ENCODE measurements at regions not wholly inside any gene's neighbourhood (a gene's known extent, or its start where the extent isn't known, plus 50 kb on each side); places are given as distances from the start of the nearest gene placed in this dataset.

DNA sequence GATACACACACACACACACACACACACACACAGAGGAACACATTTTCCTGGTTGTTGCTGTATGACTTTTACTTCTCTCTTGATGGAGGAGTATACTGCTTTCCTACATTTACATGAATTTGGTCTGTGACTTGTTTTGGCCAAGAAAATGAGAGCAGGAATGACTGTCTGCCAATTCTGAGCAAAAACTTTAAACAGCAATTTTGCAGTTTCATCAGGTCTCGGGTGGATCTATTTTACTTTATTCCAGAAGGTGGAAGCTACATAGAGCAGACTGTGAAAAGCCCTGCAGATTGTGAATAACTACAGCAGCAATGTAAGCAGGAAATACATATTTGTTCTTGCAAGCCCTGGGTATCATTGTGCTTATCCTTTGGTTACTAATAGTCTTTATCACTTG is 1350.0 kb upstream of the EPHA6 start:
- Mint-ChIP-seq H3K4me1 (peaks cover 37% of the 10 kb centered on the region), H3K27me3 (ENCODE audit: low read depth) (no peaks in the 10 kb centered on the region), H3K27ac (peak overlapping the region; percentile 6; the same call in 1 of the 2 replicates), H3K4me3 (no peak overlapping the region), H3K36me3 (peaks cover 3% of the 10 kb centered on the region; the same call in 1 of the 2 replicates), H3K9me3 (peaks cover 9% of the 10 kb centered on the region)
- TF ChIP-seq ZNF138 (CRISPR knock-in tag; conservative IDR thresholded peaks at IDR 0.05) (no peak), FOXP1 (CRISPR knock-in tag; IDR thresholded peaks at IDR 0.05; ENCODE audit: borderline replicate concordance) (no peak), SMAD4 (CRISPR knock-in tag; IDR thresholded peaks at IDR 0.05) (no peak), E2F4 (CRISPR knock-in tag; IDR thresholded peaks at IDR 0.05; ENCODE audit: borderline replicate concordance, low read depth) (no peak), GABPB1 (CRISPR knock-in tag; IDR thresholded peaks at IDR 0.05) (no peak), ARID4B (CRISPR knock-in tag; IDR thresholded peaks at IDR 0.05; ENCODE audit: borderline replicate concordance) (no peak), FOXK1 (CRISPR knock-in tag; IDR thresholded peaks at IDR 0.05) (no peak), ERG (CRISPR knock-in tag; IDR thresholded peaks at IDR 0.05) (no peak)
- TF ChIP-seq, protein P1, sequence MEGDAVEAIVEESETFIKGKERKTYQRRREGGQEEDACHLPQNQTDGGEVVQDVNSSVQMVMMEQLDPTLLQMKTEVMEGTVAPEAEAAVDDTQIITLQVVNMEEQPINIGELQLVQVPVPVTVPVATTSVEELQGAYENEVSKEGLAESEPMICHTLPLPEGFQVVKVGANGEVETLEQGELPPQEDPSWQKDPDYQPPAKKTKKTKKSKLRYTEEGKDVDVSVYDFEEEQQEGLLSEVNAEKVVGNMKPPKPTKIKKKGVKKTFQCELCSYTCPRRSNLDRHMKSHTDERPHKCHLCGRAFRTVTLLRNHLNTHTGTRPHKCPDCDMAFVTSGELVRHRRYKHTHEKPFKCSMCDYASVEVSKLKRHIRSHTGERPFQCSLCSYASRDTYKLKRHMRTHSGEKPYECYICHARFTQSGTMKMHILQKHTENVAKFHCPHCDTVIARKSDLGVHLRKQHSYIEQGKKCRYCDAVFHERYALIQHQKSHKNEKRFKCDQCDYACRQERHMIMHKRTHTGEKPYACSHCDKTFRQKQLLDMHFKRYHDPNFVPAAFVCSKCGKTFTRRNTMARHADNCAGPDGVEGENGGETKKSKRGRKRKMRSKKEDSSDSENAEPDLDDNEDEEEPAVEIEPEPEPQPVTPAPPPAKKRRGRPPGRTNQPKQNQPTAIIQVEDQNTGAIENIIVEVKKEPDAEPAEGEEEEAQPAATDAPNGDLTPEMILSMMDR (IDR thresholded peaks at IDR 0.05), result no peak
- TF ChIP-seq, protein P2, sequence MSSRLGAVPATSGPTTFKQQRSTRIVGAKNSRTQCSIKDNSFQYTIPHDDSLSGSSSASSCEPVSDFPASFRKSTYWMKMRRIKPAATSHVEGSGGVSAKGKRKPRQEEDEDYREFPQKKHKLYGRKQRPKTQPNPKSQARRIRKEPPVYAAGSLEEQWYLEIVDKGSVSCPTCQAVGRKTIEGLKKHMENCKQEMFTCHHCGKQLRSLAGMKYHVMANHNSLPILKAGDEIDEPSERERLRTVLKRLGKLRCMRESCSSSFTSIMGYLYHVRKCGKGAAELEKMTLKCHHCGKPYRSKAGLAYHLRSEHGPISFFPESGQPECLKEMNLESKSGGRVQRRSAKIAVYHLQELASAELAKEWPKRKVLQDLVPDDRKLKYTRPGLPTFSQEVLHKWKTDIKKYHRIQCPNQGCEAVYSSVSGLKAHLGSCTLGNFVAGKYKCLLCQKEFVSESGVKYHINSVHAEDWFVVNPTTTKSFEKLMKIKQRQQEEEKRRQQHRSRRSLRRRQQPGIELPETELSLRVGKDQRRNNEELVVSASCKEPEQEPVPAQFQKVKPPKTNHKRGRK (CRISPR knock-in tag; IDR thresholded peaks at IDR 0.05; ENCODE audit: borderline replicate concordance), result no peak
- DNase-seq (ENCODE audit: low spot score), result no peak
- ChIA-PET POLR2A (no interaction called here), CTCF (interaction anchor here (0.6 kb wide), 1 partner anchor 677 kb away, joined by 3 read pairs; no protein-coding TSS in a partner anchor)
- no peak for ATAC-seq

- H3K4me3 Mint-ChIP-seq, result no peak overlapping the region
- DNase-seq (ENCODE audit: low spot score), result no peak
- ChIA-PET POLR2A (no interaction called here), CTCF (no interaction called here)
- peaks cover 9% of the 10 kb centered on the region for H3K9me3 Mint-ChIP-seq
- TF ChIP-seq TEAD4 (CRISPR knock-in tag; IDR thresholded peaks at IDR 0.05), result no peak
- TF ChIP-seq ARID4B (CRISPR knock-in tag; IDR thresholded peaks at IDR 0.05; ENCODE audit: borderline replicate concordance), result no peak
- no peak for TF ChIP-seq TEAD1 (CRISPR knock-in tag; IDR thresholded peaks at IDR 0.05)
- TF ChIP-seq, protein P3, sequence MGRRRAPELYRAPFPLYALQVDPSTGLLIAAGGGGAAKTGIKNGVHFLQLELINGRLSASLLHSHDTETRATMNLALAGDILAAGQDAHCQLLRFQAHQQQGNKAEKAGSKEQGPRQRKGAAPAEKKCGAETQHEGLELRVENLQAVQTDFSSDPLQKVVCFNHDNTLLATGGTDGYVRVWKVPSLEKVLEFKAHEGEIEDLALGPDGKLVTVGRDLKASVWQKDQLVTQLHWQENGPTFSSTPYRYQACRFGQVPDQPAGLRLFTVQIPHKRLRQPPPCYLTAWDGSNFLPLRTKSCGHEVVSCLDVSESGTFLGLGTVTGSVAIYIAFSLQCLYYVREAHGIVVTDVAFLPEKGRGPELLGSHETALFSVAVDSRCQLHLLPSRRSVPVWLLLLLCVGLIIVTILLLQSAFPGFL (CRISPR knock-in tag; IDR thresholded peaks at IDR 0.05; ENCODE audit: borderline replicate concordance), result no peak
- TF ChIP-seq CBFB (CRISPR knock-in tag; IDR thresholded peaks at IDR 0.05; ENCODE audit: low read depth), result no peak
- TF ChIP-seq KAT7 (CRISPR knock-in tag; IDR thresholded peaks at IDR 0.05; ENCODE audit: borderline replicate concordance), result no peak
- no peak for TF ChIP-seq OVOL2 (CRISPR knock-in tag; IDR thresholded peaks at IDR 0.05; ENCODE audit: borderline replicate concordance)
- TF ChIP-seq CREM (CRISPR knock-in tag; IDR thresholded peaks at IDR 0.05), result no peak
- H3K27me3 Mint-ChIP-seq (ENCODE audit: low read depth), result no peaks in the 10 kb centered on the region
- H3K36me3 Mint-ChIP-seq, result peaks cover 3% of the 10 kb centered on the region; the same call in 1 of the 2 replicates
- no peak for ATAC-seq
- H3K27ac Mint-ChIP-seq, result no peak overlapping the region; the same call in 1 of the 2 replicates
- peaks cover 29% of the 10 kb centered on the region for H3K4me1 Mint-ChIP-seq
Measured at GRCh38 chr3:95468331-95468730, 1346.1 kb upstream of the EPHA6 start.

Measured in WTC11 (cell line).